Astrocyte of the cerebellum (primary cell): ENCODE measurements at regions not wholly inside any gene's neighbourhood (a gene's known extent, or its start where the extent isn't known, plus 50 kb on each side); places are given as distances from the start of the nearest gene placed in this dataset.
A peak's percentile ranks its signal among the peaks of the same experiment; 100 is the strongest.

Experiments
- DNase-seq: peaks from one replicate; pipeline ENCODE4 v3.0.0-alpha.2; 2011; ENCODE audit warnings: low read depth
- H3K4me3 ChIP-seq: 2 replicates; pipeline ENCODE4 v1.5.1; 2011; ENCODE audit warnings: mild to moderate bottlenecking, low read depth, low read length, moderate library complexity
- in situ Hi-C: cut with HindIII; loops from 2 replicates; pipeline ENCODE4 v1.10.0; 2017; ENCODE audit warnings: low sequenced_read_pairs
- TF ChIP-seq, protein P1 (sequence below): IDR thresholded peaks from 2 replicates; pipeline ENCODE4 v1.5.1; 2012; ENCODE audit warnings: low read length, low read depth, moderate library complexity, mild to moderate bottlenecking; ENCODE audit errors: missing control alignments

DNA sequence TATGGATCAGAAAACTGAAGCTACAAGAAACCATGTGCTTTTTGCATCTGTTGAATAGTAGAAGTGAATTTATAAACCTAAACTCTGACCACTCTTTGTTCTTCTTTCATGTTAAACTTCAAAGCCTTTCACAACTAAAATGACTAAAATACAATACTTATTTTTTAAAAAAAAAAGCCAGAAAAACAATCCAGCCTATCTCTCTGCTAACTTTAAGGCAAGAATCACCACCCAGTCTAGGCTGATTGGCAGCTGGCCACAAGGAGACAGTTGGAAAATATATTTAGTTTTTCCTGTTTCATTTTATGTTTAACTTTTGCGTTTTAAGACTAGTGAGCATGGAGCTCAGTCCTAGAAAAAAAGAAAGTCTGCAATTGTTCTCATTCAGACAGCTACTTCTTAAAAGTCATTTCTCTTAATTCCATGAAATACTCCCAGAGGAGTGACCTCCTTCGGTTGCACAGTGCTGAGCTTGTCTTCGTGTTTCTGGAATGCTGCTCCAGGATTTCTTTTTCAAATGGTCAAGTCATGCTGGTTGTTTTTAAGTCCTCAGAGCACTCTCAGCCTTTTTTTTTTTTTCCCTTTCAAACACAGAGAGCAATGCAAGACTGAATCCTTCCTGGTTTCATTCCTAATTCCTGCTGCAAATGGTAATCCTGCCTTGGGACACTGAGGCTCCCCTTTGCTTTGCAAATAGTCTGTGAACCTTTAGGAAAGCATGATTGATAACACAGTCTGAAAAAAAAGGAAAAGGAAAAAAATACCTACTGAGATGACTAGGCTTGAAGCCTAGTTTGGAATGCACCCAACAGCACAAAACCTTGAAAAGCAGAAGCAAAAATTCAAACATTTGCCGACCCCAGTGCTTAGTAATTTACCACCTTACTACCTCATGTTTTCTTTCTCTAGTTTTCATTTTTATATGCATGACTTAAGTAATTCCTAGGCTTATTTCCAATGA lies 233.3 kb upstream of the DAAM1 start:
- H3K4me3 ChIP-seq, result no peak overlapping the region
- TF ChIP-seq, protein P1, sequence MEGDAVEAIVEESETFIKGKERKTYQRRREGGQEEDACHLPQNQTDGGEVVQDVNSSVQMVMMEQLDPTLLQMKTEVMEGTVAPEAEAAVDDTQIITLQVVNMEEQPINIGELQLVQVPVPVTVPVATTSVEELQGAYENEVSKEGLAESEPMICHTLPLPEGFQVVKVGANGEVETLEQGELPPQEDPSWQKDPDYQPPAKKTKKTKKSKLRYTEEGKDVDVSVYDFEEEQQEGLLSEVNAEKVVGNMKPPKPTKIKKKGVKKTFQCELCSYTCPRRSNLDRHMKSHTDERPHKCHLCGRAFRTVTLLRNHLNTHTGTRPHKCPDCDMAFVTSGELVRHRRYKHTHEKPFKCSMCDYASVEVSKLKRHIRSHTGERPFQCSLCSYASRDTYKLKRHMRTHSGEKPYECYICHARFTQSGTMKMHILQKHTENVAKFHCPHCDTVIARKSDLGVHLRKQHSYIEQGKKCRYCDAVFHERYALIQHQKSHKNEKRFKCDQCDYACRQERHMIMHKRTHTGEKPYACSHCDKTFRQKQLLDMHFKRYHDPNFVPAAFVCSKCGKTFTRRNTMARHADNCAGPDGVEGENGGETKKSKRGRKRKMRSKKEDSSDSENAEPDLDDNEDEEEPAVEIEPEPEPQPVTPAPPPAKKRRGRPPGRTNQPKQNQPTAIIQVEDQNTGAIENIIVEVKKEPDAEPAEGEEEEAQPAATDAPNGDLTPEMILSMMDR, result no peak
- DNase-seq, result peak; percentile 68
- in situ Hi-C loops, result no loop called here

DNA sequence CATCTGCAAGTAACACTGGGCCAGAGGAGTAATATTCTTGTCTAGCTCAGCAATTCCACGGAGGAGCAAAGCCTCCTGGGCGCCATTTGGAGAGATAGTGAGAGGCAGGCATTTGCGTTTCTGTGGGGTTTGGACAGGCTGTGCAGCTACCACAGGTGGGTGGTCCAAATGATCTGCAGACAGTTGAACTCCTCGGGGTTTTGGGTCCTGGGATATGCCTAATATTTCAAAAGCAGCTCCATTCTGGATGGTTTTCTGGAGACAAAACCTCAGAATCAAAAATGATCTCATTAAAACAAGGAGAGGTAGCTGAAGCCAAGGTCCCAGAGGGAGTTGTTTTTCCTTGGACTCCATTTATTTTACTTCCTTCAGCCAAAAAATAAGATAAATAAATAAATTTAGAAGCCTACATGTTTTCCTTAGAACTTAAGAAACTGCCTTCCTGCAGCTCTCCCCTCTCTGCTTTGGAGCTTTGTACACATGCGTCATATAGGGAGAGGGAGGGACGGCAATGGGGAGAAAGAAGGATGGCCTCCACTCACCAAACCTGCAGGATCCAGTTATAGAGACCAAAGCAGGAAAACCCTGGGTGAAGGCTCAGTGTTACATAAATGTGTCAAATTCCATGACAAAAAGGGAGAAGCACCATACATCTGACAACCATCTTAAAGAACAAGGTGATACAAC lies 227.3 kb upstream of the DAAM1 start:
- in situ Hi-C loops, result no loop called here
- H3K4me3 ChIP-seq, result no peak overlapping the region
- DNase-seq, result no peak
- TF ChIP-seq, protein P1, result no peak

DNA sequence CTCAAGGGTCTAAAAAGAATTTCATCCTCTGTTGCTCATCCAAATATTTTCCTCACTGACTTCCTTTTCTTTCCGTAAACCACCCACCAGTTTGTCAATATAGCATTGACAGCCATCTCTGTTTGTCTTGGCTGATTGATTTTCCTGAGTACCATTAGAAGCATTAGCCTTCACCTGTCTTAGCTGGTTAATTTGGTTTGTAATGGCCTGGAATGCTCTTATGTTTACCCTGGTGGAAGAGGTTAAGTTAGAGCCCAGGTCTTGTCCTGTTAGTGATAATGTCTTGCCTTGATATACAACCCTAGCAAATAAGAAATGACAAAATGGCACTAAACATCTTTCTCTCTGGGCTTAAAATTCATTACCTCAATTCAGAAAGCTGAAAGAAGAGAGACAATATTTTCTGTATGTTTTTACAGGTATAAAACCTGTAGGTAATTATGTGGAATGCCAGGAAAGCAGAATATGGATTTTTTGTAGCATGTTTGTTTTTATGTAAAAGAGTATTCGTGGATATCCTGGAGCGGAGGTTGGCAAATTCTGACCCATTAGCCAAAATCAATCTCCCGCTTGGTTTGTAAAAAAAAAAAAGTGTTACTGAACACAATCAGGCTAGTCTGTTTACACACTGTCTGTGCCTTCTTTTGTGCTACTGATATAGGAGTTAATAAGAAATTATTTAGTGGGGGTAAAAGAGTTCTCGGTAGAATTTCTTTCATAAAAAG lies 224.4 kb upstream of the DAAM1 start:
- DNase-seq, result no peak
- in situ Hi-C loops, result no loop called here
- TF ChIP-seq, protein P1, result no peak
- H3K4me3 ChIP-seq, result no peak overlapping the region

DNA sequence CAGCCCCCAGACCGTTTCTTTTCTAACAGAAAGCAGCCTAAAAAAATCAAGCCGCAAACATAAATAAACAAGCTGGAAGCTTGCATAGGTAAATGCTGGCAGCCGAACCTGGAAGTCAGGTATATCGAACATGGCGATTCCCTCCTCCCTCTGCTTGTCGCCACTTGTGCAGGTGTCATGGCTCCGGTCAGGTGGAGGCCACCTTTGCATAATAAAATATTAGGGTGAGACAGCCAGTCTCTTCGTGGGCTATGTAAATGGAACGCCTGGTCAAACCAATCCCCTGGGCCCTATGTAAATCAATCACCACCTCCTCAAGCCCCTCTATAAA lies 223.9 kb upstream of the DAAM1 start:
- in situ Hi-C loops, result no loop called here
- no peak overlapping the region for H3K4me3 ChIP-seq
- no peak for DNase-seq
- TF ChIP-seq, protein P1, result no peak

DNA sequence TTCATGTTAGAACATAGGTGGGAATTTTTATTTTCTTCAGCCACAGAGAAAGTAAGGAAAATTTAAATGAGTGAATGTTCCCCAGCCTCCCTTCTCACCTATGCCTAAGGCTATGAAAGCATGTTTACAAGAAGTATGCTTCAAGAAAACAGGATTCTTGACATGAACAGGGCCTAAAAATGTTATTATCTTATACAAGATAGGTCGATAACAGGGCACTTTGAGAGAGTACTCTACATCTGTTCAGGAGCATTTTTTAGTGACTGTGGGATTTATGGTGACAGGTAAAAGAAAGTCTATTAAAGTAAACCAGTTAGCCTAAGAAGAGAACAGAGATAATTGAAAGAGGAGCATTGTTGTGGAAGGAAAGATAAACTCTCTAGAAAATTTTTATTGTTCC lies 222.9 kb upstream of the DAAM1 start:
- no peak for DNase-seq
- no peak overlapping the region for H3K4me3 ChIP-seq
- in situ Hi-C loops, result no loop called here
- TF ChIP-seq, protein P1, result no peak

DNA sequence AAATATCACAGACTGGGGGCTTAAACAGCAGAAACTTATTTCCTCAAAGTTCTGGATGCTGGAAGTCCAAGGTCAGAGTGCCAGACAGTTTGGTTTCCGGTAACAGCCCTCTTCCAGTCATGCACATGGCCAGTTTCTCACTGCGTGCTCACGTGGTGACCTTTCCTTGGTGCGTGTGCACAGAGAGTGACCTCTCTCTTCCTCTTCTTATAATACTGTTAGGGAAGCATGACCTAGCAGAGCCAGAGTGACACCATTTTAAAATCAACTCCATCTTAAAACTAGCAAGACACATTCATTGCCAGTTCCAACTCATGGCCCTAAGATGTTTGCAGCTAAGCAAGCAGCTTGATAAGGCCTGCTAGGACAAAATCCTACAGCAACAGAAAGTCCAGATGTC lies 221.5 kb upstream of the DAAM1 start:
- no peak overlapping the region for H3K4me3 ChIP-seq
- DNase-seq, result no peak
- TF ChIP-seq, protein P1, result no peak
- in situ Hi-C loops, result no loop called here
